Stimulated activated effector memory CD8-positive, alpha-beta T cell treated with anti-CD3 and anti-CD28 coated beads, Interleukin-12 subunit alpha, Interleukin-12 subunit beta, amount 100 ng/mL, for 72 hours (primary cell): ENCODE measurements at regions not wholly inside any gene's neighbourhood (a gene's known extent, or its start where the extent isn't known, plus 50 kb on each side); places are given as distances from the start of the nearest gene placed in this dataset.
"Not testable (repeated sequence)": the region's sequence is repeated elsewhere in the genome, so short reads cannot be mapped to it uniquely, and the experiment has no call there.

ENCODE experiments used
- ATAC-seq: fragments of 150-1000 bp; cut with Tn5 transposase; 2 replicates; pipeline ENCODE4 v1.10.0; 2021
- DNase-seq, 2 donors: peaks; one replicate each; pipeline ENCODE4 v3.0.0; 2021 to 2022; ENCODE audit warnings: low spot score in 2 of 2
- H3K27ac Mint-ChIP-seq: one replicate; pipeline ENCODE4 v1.8.0; 2022; ENCODE audit warnings: mild to moderate bottlenecking, mixed read lengths
- H3K36me3 Mint-ChIP-seq: one replicate; pipeline ENCODE4 v1.8.0; 2022; ENCODE audit warnings: mild to moderate bottlenecking, mixed read lengths
- H3K4me1 Mint-ChIP-seq: one replicate; pipeline ENCODE4 v1.8.0; 2022; ENCODE audit warnings: mixed read lengths
- H3K4me3 Mint-ChIP-seq: one replicate; pipeline ENCODE4 v1.8.0; 2022; ENCODE audit warnings: mild to moderate bottlenecking, mixed read lengths
- H3K9me3 Mint-ChIP-seq: one replicate; pipeline ENCODE4 v1.8.0; 2022; ENCODE audit warnings: mixed read lengths

GRCh38 chr10:83432261-83433045, 706.9 kb upstream of the GHITM start:
- H3K27ac Mint-ChIP-seq: no peak overlapping the region

GRCh38 chr10:83433705-83434104, 705.6 kb upstream of the GHITM start:
- Mint-ChIP-seq H3K27ac (no peak overlapping the region), H3K4me3 (no peak overlapping the region), H3K36me3 (no peaks in the 10 kb centered on the region), H3K9me3 (peaks cover 22% of the 10 kb centered on the region), H3K4me1 (no peaks in the 10 kb centered on the region)
- DNase-seq (no peak), ATAC-seq (no peak)

More at GRCh38 chr10:83432261-83433045, 706.9 kb upstream of the GHITM start:
- DNase-seq (no peak), ATAC-seq (no peak)
- H3K9me3 Mint-ChIP-seq: peaks cover 25% of the 10 kb centered on the region
- no peak overlapping the region for H3K4me3 Mint-ChIP-seq
- no peaks in the 10 kb centered on the region for H3K36me3 Mint-ChIP-seq
- H3K4me1 Mint-ChIP-seq: no peaks in the 10 kb centered on the region

- H3K4me1 Mint-ChIP-seq: no peaks in the 10 kb centered on the region
Observed at GRCh38 chr10:83448013-83448412, 691.3 kb upstream of the GHITM start.

GRCh38 chr10:83458611-83459010, 680.7 kb upstream of the GHITM start:
- Mint-ChIP-seq H3K36me3 (no peaks in the 10 kb centered on the region), H3K27ac (no peak overlapping the region), H3K9me3 (peaks cover 7% of the 10 kb centered on the region), H3K4me1 (no peaks in the 10 kb centered on the region), H3K4me3 (no peak overlapping the region)
- DNase-seq (no peak), ATAC-seq (no peak)

More at GRCh38 chr10:83448013-83448412, 691.3 kb upstream of the GHITM start:
- Mint-ChIP-seq H3K36me3 (no peaks in the 10 kb centered on the region), H3K27ac (no peak overlapping the region), H3K4me3 (no peak overlapping the region), H3K9me3 (peaks cover 6% of the 10 kb centered on the region)
- no peak for ATAC-seq
- DNase-seq: no peak

GRCh38 chr10:83459124-83459523, 680.2 kb upstream of the GHITM start:
- no peak for ATAC-seq
- Mint-ChIP-seq H3K27ac (no peak overlapping the region), H3K9me3 (peaks cover 8% of the 10 kb centered on the region), H3K36me3 (no peaks in the 10 kb centered on the region), H3K4me1 (no peaks in the 10 kb centered on the region), H3K4me3 (no peak overlapping the region)
- DNase-seq: no peak

GRCh38 chr10:83469728-83470331, 669.5 kb upstream of the GHITM start:
- H3K4me1 Mint-ChIP-seq: no peaks in the 10 kb centered on the region

GRCh38 chr10:83476211-83476610, 663.1 kb upstream of the GHITM start:
- Mint-ChIP-seq H3K36me3 (no peaks in the 10 kb centered on the region), H3K4me3 (no peak overlapping the region), H3K4me1 (no peaks in the 10 kb centered on the region), H3K27ac (no peak overlapping the region), H3K9me3 (peaks cover 13% of the 10 kb centered on the region)
- ATAC-seq (no peak), DNase-seq (no peak)

More at GRCh38 chr10:83469728-83470331, 669.5 kb upstream of the GHITM start:
- Mint-ChIP-seq H3K27ac (no peak overlapping the region), H3K9me3 (peaks cover 16% of the 10 kb centered on the region), H3K36me3 (no peaks in the 10 kb centered on the region), H3K4me3 (no peak overlapping the region)
- no peak for DNase-seq
- ATAC-seq: no peak

GRCh38 chr10:83489161-83489560, 650.1 kb upstream of the GHITM start:
- no peak overlapping the region for H3K27ac Mint-ChIP-seq
- no peak overlapping the region for H3K4me3 Mint-ChIP-seq
- no peaks in the 10 kb centered on the region for H3K36me3 Mint-ChIP-seq
- H3K4me1 Mint-ChIP-seq: no peaks in the 10 kb centered on the region
- peaks cover 8% of the 10 kb centered on the region for H3K9me3 Mint-ChIP-seq
- ATAC-seq (no peak), DNase-seq (no peak)

GRCh38 chr10:83492004-83492403, 647.3 kb upstream of the GHITM start:
- no peak for ATAC-seq

GRCh38 chr10:83512681-83513080, 626.6 kb upstream of the GHITM start:
- no peak for DNase-seq
- no peak for ATAC-seq
- Mint-ChIP-seq H3K27ac (no peak overlapping the region), H3K4me1 (no peaks in the 10 kb centered on the region), H3K4me3 (no peak overlapping the region), H3K36me3 (no peaks in the 10 kb centered on the region), H3K9me3 (peaks cover 9% of the 10 kb centered on the region)

More at GRCh38 chr10:83492004-83492403, 647.3 kb upstream of the GHITM start:
- Mint-ChIP-seq H3K36me3 (no peaks in the 10 kb centered on the region), H3K27ac (no peak overlapping the region), H3K4me1 (no peaks in the 10 kb centered on the region), H3K9me3 (peaks cover 7% of the 10 kb centered on the region), H3K4me3 (no peak overlapping the region)
- no peak for DNase-seq

- Mint-ChIP-seq H3K4me3 (no peak overlapping the region), H3K27ac (no peak overlapping the region), H3K36me3 (no peaks in the 10 kb centered on the region), H3K9me3 (peaks cover 9% of the 10 kb centered on the region), H3K4me1 (no peaks in the 10 kb centered on the region)
- ATAC-seq (no peak), DNase-seq (no peak)
Observed at GRCh38 chr10:83515001-83515400, 624.3 kb upstream of the GHITM start.

- Mint-ChIP-seq H3K27ac (no peak overlapping the region), H3K9me3 (peaks cover 10% of the 10 kb centered on the region), H3K4me3 (no peak overlapping the region), H3K4me1 (no peaks in the 10 kb centered on the region), H3K36me3 (no peaks in the 10 kb centered on the region)
- ATAC-seq (no peak), DNase-seq (no peak)
Observed at GRCh38 chr10:83516788-83517187, 622.5 kb upstream of the GHITM start.

GRCh38 chr10:83517456-83517855, 621.9 kb upstream of the GHITM start:
- Mint-ChIP-seq H3K27ac (no peak overlapping the region), H3K36me3 (no peaks in the 10 kb centered on the region), H3K9me3 (peaks cover 10% of the 10 kb centered on the region), H3K4me3 (no peak overlapping the region), H3K4me1 (no peaks in the 10 kb centered on the region)
- DNase-seq: no peak
- no peak for ATAC-seq

- Mint-ChIP-seq H3K27ac (no peak overlapping the region), H3K36me3 (no peaks in the 10 kb centered on the region), H3K4me3 (no peak overlapping the region), H3K4me1 (no peaks in the 10 kb centered on the region), H3K9me3 (peaks cover 6% of the 10 kb centered on the region)
- DNase-seq (no peak), ATAC-seq (no peak)
Observed at GRCh38 chr10:83518779-83519178, 620.5 kb upstream of the GHITM start.

GRCh38 chr10:83520386-83520785, 618.9 kb upstream of the GHITM start:
- H3K36me3 Mint-ChIP-seq, H3K4me3 Mint-ChIP-seq, DNase-seq, H3K4me1 Mint-ChIP-seq, ATAC-seq, H3K27ac Mint-ChIP-seq: not testable (repeated sequence)
- H3K9me3 Mint-ChIP-seq: peaks cover 18% of the 10 kb centered on the region

- Mint-ChIP-seq H3K27ac (no peak overlapping the region), H3K4me1 (no peaks in the 10 kb centered on the region), H3K36me3 (no peaks in the 10 kb centered on the region), H3K9me3 (peaks cover 21% of the 10 kb centered on the region), H3K4me3 (no peak overlapping the region)
- DNase-seq: no peak
- no peak for ATAC-seq
Observed at GRCh38 chr10:83522456-83522855, 616.9 kb upstream of the GHITM start.
